IMR-90 (cell line): ENCODE measurements at regions not wholly inside any gene's neighbourhood (a gene's known extent, or its start where the extent isn't known, plus 50 kb on each side); places are given as distances from the start of the nearest gene placed in this dataset.

Experiments
- CEBPB ChIP-seq: IDR thresholded peaks from 2 replicates; pipeline ENCODE4 v1.6.1; 2012; ENCODE audit warnings: low read depth, low read length, improper control_type of control experiment
- CHD1 ChIP-seq: IDR thresholded peaks from 2 replicates; pipeline ENCODE4 v1.6.1; 2012; ENCODE audit warnings: low read depth, low read length, improper control_type of control experiment
- FOS ChIP-seq: fragments of 150-350 bp; IDR thresholded peaks from 2 replicates; pipeline ENCODE4 v1.6.1; 2016; ENCODE audit warnings: low read depth, low read length
- MAFK ChIP-seq: IDR thresholded peaks from 2 replicates; pipeline ENCODE4 v1.6.1; 2012; ENCODE audit warnings: low read depth, low read length, improper control_type of control experiment
- MAZ ChIP-seq: IDR thresholded peaks from 2 replicates; pipeline ENCODE4 v1.6.1; 2012; ENCODE audit warnings: low read depth, mild to moderate bottlenecking, low read length, improper control_type of control experiment, moderate library complexity, borderline replicate concordance
- MXI1 ChIP-seq: IDR thresholded peaks from 2 replicates; pipeline ENCODE4 v1.6.1; 2012; ENCODE audit warnings: low read depth, mild to moderate bottlenecking, low read length, moderate library complexity, borderline replicate concordance
- NFE2L2 ChIP-seq: fragments of 150-350 bp; IDR thresholded peaks from 2 replicates; pipeline ENCODE4 v1.6.1; 2016; ENCODE audit warnings: low read depth, mild to moderate bottlenecking, low read length
- POLR2A ChIP-seq: IDR thresholded peaks from 2 replicates; pipeline ENCODE4 v1.6.1; 2012; ENCODE audit warnings: mild to moderate bottlenecking, low read depth, low read length
- RAD21 ChIP-seq: IDR thresholded peaks from 2 replicates; pipeline ENCODE4 v1.6.1; 2012; ENCODE audit warnings: low read length, improper control_type of control experiment
- RCOR1 ChIP-seq: IDR thresholded peaks from 2 replicates; pipeline ENCODE4 v1.6.1; 2012; ENCODE audit warnings: mild to moderate bottlenecking, low read length, improper control_type of control experiment; ENCODE audit not compliant: insufficient replicate concordance
- SMC3 ChIP-seq: fragments of 150-350 bp; IDR thresholded peaks from 2 replicates; pipeline ENCODE4 v1.6.1; 2016; ENCODE audit warnings: low read depth, mild to moderate bottlenecking, antibody characterized with exemption, low read length, moderate library complexity
- TF ChIP-seq, protein P1 (sequence below): conservative IDR thresholded peaks from 2 replicates; pipeline ENCODE4 v1.5.1; 2012; ENCODE audit warnings: mild to moderate bottlenecking, low read depth, low read length, improper control_type of control experiment
- TF ChIP-seq, protein P2 (sequence below): fragments of 150-350 bp; IDR thresholded peaks from 2 replicates; pipeline ENCODE4 v1.6.1; 2017; ENCODE audit warnings: mild to moderate bottlenecking, antibody characterized with exemption, low read length, low read depth
- TF ChIP-seq, protein P3 (sequence below): fragments of 150-350 bp; IDR thresholded peaks from 2 replicates; pipeline ENCODE4 v1.6.1; 2016; ENCODE audit warnings: low read depth, mild to moderate bottlenecking, low read length, moderate library complexity, borderline replicate concordance

DNA sequence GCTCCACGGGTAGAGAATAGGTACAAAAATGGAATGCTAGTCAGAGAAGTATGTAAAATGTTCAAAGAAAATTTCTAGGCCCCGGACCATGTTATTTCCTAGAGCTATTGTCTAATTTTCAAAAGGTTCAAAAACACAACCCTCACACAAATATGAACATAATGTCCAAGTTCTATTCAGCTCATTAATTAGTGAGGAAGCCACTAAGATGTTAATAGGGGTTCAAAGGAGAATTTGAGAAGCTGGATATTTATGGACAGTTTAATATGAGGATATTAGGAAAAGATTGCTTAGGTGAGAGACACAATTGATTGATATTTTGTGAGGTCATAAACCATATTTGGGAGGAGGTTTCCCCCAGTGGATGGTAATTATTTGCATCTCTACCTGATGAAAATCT is 710.6 kb upstream of the ID2 start:
- TF ChIP-seq, protein P1, sequence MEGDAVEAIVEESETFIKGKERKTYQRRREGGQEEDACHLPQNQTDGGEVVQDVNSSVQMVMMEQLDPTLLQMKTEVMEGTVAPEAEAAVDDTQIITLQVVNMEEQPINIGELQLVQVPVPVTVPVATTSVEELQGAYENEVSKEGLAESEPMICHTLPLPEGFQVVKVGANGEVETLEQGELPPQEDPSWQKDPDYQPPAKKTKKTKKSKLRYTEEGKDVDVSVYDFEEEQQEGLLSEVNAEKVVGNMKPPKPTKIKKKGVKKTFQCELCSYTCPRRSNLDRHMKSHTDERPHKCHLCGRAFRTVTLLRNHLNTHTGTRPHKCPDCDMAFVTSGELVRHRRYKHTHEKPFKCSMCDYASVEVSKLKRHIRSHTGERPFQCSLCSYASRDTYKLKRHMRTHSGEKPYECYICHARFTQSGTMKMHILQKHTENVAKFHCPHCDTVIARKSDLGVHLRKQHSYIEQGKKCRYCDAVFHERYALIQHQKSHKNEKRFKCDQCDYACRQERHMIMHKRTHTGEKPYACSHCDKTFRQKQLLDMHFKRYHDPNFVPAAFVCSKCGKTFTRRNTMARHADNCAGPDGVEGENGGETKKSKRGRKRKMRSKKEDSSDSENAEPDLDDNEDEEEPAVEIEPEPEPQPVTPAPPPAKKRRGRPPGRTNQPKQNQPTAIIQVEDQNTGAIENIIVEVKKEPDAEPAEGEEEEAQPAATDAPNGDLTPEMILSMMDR: no peak
- TF ChIP-seq NFE2L2 (no peak), RCOR1 (no peak), MAFK (no peak), POLR2A (no peak), MAZ (no peak), SMC3 (no peak), RAD21 (no peak), CEBPB (no peak), FOS (no peak), MXI1 (no peak), CHD1 (no peak)
- TF ChIP-seq, protein P2, sequence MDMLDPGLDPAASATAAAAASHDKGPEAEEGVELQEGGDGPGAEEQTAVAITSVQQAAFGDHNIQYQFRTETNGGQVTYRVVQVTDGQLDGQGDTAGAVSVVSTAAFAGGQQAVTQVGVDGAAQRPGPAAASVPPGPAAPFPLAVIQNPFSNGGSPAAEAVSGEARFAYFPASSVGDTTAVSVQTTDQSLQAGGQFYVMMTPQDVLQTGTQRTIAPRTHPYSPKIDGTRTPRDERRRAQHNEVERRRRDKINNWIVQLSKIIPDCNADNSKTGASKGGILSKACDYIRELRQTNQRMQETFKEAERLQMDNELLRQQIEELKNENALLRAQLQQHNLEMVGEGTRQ: no peak
- TF ChIP-seq, protein P3, sequence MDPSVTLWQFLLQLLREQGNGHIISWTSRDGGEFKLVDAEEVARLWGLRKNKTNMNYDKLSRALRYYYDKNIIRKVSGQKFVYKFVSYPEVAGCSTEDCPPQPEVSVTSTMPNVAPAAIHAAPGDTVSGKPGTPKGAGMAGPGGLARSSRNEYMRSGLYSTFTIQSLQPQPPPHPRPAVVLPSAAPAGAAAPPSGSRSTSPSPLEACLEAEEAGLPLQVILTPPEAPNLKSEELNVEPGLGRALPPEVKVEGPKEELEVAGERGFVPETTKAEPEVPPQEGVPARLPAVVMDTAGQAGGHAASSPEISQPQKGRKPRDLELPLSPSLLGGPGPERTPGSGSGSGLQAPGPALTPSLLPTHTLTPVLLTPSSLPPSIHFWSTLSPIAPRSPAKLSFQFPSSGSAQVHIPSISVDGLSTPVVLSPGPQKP: no peak
